GM21576 (cell line): ENCODE measurements at regions not wholly inside any gene's neighbourhood (a gene's known extent, or its start where the extent isn't known, plus 50 kb on each side); places are given as distances from the start of the nearest gene placed in this dataset.
"Not testable (repeated sequence)": the region's sequence is repeated elsewhere in the genome, so short reads cannot be mapped to it uniquely, and the experiment has no call there.

Source experiments
- ATAC-seq: cut with Tn5 transposase; IDR thresholded peaks from one replicate; pipeline ENCODE4 v1.9.1; 2021; ENCODE audit warnings: mild to moderate bottlenecking, moderate library complexity; ENCODE audit not compliant: unreplicated experiment

DNA sequence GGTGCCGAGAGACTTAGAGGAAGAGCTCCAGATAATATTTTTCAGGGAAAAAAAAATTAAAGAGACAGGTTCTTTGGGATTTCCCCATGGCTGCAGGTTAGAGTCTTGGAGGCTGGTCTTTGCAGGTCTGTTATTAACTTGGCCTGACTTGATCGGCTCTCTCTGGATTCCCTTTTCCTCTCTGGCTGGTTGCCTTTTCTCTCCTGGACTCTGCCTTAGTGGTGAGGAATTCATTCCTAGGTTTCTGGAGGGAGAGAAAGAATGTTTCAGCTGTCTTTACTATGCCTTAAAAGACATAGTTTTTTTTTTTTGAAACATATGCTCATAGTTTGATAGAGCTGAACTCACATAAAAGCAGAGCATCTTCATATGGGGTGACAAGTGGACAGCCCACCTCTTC is 336.3 kb downstream of the BMP4 start:
- no peak for ATAC-seq

DNA sequence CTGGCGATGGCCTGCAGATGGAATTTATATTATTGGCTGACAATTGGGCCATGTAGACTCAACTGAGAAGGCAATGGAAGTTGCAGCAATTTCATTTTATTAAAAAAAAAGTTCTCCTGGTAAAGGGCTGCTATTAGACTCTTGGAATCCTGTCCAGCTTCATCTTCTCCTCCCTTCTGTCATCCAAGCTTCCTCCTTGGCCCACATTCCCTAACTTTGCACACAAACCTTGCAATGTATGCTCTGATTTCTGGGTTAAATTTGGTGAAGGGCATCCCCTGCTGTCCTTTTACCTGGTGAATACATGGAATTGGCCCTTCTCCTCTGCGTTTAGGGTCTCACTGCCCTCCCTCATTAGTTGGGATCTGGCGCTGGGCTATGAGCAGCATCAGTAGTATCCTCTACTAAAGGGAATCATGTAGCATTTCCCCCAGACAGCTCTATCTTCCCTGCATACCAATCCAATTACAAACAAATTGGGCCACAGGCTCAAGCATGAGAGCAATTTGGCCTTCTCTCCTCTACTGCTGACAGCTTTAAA is 336.9 kb downstream of the BMP4 start:
- ATAC-seq, result no peak

DNA sequence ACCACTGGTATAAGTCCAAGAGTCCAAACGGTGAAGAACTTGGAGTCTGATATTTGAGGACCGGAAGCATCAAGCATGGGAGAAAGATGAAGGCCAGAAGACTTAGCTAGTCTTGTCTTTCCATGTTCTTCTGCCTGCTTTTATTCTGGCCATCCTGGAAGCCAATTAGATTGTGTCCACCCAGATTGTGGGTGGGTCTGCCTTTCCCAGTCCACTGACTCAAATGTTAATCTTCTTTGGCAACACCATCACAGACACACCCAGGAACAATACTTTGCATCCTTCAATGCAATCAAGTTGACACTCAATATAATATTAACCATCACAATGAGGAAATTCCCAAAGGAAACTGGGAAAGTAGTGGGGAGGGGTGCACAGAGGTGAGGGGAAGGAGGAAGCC is 340.1 kb downstream of the BMP4 start:
- ATAC-seq, result not testable (repeated sequence)

- ATAC-seq, result no peak
Measured at GRCh38 chr14:53615252-53615651, 341.4 kb downstream of the BMP4 start.

- peak; percentile 96 for ATAC-seq
Measured at GRCh38 chr14:53613404-53614253, 343.0 kb downstream of the BMP4 start.

- no peak for ATAC-seq
Measured at GRCh38 chr14:53610947-53611346, 345.7 kb downstream of the BMP4 start.

GRCh38 chr14:53609009-53609408 is 347.6 kb downstream of the BMP4 start:
- no peak for ATAC-seq

DNA sequence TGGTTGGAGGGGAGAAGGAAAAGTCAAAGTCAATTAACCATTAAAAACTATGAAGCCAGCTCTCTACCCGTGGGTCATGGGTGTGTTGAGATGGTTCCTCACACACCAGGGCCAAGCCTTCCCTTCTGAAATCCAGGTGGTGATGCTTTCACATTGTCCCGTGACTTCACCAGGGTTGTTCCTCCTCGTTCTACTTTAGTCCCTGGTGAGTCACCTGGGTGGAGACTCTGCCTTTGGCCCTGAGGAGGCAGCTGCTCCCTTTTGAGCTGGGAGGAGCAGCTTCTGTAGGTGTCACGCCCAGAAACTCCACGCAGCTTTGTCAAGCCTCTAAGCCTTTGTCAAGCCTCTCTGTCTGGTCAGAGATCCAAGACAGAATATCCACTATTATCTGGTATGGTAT is 348.3 kb downstream of the BMP4 start:
- no peak for ATAC-seq

DNA sequence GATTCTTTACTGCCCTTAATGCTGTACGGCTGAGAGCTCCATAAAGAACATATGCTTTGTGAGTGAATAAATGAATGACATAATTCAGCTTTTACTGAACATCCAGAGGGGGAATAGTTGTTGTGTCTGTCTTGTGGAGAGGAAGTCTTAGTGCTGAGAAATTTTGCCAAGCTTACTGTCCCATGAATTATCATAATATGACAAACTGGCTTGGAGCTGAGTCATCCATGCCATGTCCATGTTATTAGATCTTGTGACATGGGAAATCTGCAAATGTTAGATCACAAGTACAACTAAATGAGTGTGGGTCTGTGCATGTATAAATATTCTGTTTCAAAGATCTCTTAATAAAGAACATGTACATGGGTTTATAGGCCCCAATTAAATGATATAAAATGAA is 350.4 kb downstream of the BMP4 start:
- ATAC-seq, result no peak

- ATAC-seq, result no peak
Measured at GRCh38 chr14:53605562-53605961, 351.1 kb downstream of the BMP4 start.

DNA sequence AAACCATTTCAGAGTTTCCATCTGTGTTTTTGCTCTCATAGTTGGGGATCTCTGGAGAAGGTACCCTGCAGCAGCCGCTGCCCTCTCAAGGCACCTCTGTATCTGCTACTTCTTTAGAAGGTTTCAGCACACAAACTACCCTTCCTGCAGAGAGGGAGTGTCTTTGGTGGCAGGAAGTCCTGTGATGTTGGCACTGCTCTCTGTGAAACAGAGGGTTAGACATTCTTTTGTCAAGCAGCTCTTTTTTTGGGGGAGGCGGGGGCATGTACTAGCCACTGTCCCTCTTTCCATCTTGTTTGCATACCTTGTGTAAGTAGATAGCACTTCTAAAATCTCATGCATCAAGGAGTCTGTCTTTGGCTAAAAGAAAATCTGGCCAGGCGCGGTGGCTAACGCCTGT is 352.6 kb downstream of the BMP4 start:
- ATAC-seq, result no peak

DNA sequence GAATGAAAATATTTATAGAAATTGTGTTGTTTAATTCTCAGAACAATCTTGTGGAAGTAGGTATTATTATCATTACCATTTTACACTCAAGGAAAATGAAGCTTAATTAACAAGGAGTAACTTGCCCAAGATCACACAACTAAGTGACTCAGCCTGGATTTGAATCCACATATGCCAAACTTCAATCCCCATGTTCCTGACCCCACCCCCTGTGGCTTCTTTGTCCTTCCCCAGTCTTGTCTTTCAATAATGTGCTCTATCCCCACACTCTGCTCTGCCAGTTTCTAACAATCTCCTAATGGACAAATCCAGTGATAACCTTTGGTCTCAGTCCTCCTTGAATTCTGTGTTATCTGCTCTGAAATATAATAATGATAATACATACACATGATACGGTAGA is 355.2 kb downstream of the BMP4 start:
- no peak for ATAC-seq

GRCh38 chr14:53599221-53599945 is 357.2 kb downstream of the BMP4 start:
- no peak for ATAC-seq

GRCh38 chr14:53596853-53597525 is 359.6 kb downstream of the BMP4 start:
- ATAC-seq, result no peak

GRCh38 chr14:53591816-53592215 is 364.8 kb downstream of the BMP4 start:
- ATAC-seq, result no peak

GRCh38 chr14:53581504-53581903 is 375.1 kb downstream of the BMP4 start:
- no peak for ATAC-seq

- ATAC-seq, result no peak
Measured at GRCh38 chr14:53571641-53572328, 384.8 kb downstream of the BMP4 start.

DNA sequence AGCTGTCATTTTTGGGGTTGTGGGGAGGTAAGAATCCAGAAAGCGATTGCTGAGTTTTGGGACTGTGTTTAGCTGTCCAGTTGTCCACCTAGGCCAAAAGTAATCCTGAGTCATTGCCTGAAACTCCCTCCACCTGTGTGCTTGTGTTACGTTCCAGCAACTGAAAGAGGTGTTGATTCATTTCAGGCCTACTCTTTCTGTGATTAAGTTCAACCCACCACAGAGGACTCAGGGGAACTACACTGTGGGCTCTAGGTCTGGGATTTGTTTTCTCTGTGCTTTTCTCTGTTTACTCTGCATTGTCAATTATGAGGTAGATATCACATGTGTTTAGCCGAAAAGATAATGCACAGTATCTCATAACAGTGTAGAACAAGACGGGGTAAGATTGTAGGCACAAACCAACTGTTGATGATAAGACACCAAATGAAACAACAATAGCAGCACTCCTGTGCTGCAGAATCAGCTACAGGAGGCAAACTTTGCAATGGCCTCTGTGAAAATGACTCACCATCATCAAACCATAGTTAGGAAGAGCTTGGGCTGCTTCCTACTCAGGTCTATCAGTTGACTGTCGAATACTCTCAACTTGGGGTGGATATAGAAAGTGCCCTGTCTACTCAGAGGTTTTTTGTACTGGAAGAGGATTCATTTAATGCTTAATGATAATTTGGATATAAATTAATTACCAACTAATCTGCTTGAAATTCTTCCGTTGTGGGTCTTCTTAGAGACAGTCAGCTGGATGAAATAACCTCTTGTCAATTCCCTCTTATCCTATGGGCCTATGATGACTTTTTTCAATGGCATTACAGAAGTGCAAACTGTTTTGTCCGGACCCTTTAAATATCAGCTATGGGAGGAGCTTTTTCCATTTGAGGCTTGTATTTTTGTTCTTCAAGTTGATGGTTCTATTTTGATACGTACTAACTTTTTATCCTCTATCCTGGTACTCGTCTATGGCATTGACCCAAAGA is 385.9 kb downstream of the BMP4 start:
- peak; percentile 92 for ATAC-seq

- no peak for ATAC-seq
Measured at GRCh38 chr14:53569446-53569845, 387.2 kb downstream of the BMP4 start.
